Hepatocyte (in vitro differentiated cells): ENCODE measurements at regions not wholly inside any gene's neighbourhood (a gene's known extent, or its start where the extent isn't known, plus 50 kb on each side); places are given as distances from the start of the nearest gene placed in this dataset.

Experiments
- EZH2 ChIP-seq: fragments of 200-600 bp; sonication (generic); IDR thresholded peaks from 2 replicates; pipeline ENCODE4 v1.6.1; 2016; ENCODE audit warnings: antibody characterized with exemption, mild to moderate bottlenecking, borderline replicate concordance
- TF ChIP-seq, protein P1 (sequence below): fragments of 200-600 bp; sonication (generic); IDR thresholded peaks from 2 replicates; pipeline ENCODE4 v1.5.1; 2016; ENCODE audit warnings: antibody characterized with exemption, mild to moderate bottlenecking; ENCODE audit not compliant: poor library complexity

DNA sequence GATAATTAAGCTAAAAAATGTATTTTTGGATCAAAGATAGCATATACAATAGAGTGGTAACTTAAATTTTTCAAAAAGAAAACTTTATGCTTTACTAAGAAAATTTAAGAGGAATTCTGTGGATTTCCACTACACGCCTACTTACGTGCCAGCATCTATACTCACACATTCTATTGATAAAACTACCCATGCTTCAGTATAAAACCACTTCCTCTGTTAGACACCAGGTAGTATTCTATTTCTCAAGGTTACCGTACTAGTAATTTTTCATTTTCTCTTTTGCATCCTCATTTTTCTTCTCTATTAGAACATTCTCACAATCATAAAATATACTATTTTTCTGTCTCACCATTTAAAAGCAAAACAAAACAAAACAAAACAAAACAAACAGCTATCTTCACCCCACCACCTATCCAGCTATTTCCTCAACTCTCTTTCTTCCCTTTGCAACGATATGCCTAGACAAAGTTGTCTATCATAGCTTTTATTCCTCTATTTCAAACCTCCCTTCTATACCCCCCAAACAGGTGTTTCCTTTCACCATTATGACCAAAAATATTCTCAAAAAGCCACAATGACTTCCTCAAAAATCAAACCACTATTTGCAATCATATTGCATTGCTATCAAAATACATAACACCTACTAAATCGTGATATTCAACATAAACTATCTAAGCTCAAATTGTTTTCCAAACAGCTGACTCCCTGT, 1652.0 kb downstream of the MRPL39 start:
- TF ChIP-seq, protein P1, sequence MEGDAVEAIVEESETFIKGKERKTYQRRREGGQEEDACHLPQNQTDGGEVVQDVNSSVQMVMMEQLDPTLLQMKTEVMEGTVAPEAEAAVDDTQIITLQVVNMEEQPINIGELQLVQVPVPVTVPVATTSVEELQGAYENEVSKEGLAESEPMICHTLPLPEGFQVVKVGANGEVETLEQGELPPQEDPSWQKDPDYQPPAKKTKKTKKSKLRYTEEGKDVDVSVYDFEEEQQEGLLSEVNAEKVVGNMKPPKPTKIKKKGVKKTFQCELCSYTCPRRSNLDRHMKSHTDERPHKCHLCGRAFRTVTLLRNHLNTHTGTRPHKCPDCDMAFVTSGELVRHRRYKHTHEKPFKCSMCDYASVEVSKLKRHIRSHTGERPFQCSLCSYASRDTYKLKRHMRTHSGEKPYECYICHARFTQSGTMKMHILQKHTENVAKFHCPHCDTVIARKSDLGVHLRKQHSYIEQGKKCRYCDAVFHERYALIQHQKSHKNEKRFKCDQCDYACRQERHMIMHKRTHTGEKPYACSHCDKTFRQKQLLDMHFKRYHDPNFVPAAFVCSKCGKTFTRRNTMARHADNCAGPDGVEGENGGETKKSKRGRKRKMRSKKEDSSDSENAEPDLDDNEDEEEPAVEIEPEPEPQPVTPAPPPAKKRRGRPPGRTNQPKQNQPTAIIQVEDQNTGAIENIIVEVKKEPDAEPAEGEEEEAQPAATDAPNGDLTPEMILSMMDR = no peak
- TF ChIP-seq EZH2 = no peak
